CD14-positive monocyte (primary cell): ENCODE measurements at regions not wholly inside any gene's neighbourhood (a gene's known extent, or its start where the extent isn't known, plus 50 kb on each side); places are given as distances from the start of the nearest gene placed in this dataset.

Experiments used
- DNase-seq, 3 donors: peaks; one replicate each; pipeline ENCODE4 v3.0.0-alpha.2; 2011 to 2022
- H2AFZ ChIP-seq: 2 replicates; pipeline ENCODE4 v1.6.0; 2012; ENCODE audit warnings: mild to moderate bottlenecking, low read depth, low read length, inconsistent platforms; ENCODE audit not compliant: insufficient read depth, poor library complexity, severe bottlenecking
- H3K27ac ChIP-seq, 2 donors: 1 replicate in 1 of 2; 2 replicates in 1 of 2; pipeline ENCODE4 v1.5.1; 2012 to 2013; ENCODE audit warnings: low read length in 2 of 2, control low read depth in 1 of 2, inconsistent platforms in 1 of 2, low read depth in 1 of 2, mild to moderate bottlenecking in 1 of 2
- H3K27me3 ChIP-seq, 2 donors: one replicate each; pipeline versions ENCODE4 v1.6.0 to v1.6.1; 2011 to 2013; ENCODE audit warnings: low read length in 2 of 2; ENCODE audit not compliant: control insufficient read depth in 2 of 2, insufficient read depth in 2 of 2
- H3K36me3 ChIP-seq, 2 donors: replicated peaks in 1 of 2; 1 replicate in 1 of 2; 2 replicates in 1 of 2; pipeline versions ENCODE4 v1.5.1 to v1.6.1; 2012 to 2013; ENCODE audit warnings: low read length in 2 of 2, control low read depth in 1 of 2, inconsistent platforms in 1 of 2, mild to moderate bottlenecking in 1 of 2; ENCODE audit not compliant: insufficient read depth in 2 of 2, control insufficient read depth in 1 of 2
- H3K4me1 ChIP-seq, 2 donors: 1 replicate in 1 of 2; 2 replicates in 1 of 2; pipeline versions ENCODE4 v1.5.1 to v1.6.1; 2012 to 2013; ENCODE audit warnings: low read length in 2 of 2, control low read depth in 1 of 2, inconsistent platforms in 1 of 2, mild to moderate bottlenecking in 1 of 2, moderate library complexity in 1 of 2; ENCODE audit not compliant: insufficient read depth in 2 of 2, control insufficient read depth in 1 of 2
- H3K4me2 ChIP-seq: replicated peaks from 2 replicates; pipeline ENCODE3; 2012; ENCODE audit warnings: low read length, moderate library complexity, mild to moderate bottlenecking; ENCODE audit not compliant: poor library complexity, severe bottlenecking; ENCODE audit errors: extremely low read depth
- H3K4me3 ChIP-seq, 3 experiments: fragments of 200-600 bp in 1 of 3; sonication (generic) in 1 of 3; replicated peaks in 1 of 3; 1 replicate in 2 of 3; 2 replicates in 1 of 3; pipeline ENCODE4 v1.5.1; 2011 to 2013; ENCODE audit warnings: low read length in 3 of 3, mild to moderate bottlenecking in 3 of 3, control low read depth in 2 of 3, low read depth in 2 of 3, inconsistent platforms in 1 of 3, moderate library complexity in 1 of 3
- H3K79me2 ChIP-seq: 2 replicates; pipeline ENCODE4 v1.6.0; 2012; ENCODE audit warnings: mild to moderate bottlenecking, control low read depth, inconsistent platforms, low read length, moderate library complexity; ENCODE audit not compliant: insufficient read depth
- H3K9ac ChIP-seq: 2 replicates; pipeline ENCODE4 v1.6.0; 2017; ENCODE audit warnings: low read length, mild to moderate bottlenecking; ENCODE audit not compliant: insufficient read depth, poor library complexity, severe bottlenecking
- H3K9me3 ChIP-seq, 2 donors: replicated peaks in 1 of 2; 1 replicate in 1 of 2; 2 replicates in 1 of 2; pipeline versions ENCODE4 v1.5.1 to v1.6.1; 2012 to 2013; ENCODE audit warnings: low read length in 2 of 2, control low read depth in 1 of 2; ENCODE audit not compliant: control insufficient read depth in 1 of 2, insufficient read depth in 1 of 2
- H4K20me1 ChIP-seq: 2 replicates; pipeline ENCODE4 v1.6.0; 2012; ENCODE audit warnings: mild to moderate bottlenecking, low read length, control low read depth, moderate library complexity; ENCODE audit not compliant: insufficient read depth
- H3K27ac Mint-ChIP-seq, 7 donors: one replicate each; pipeline ENCODE4 v1.8.0; 2020; ENCODE audit warnings: mild to moderate bottlenecking in 7 of 7, mixed read lengths in 7 of 7, moderate library complexity in 6 of 7, inconsistent platforms in 2 of 7
- H3K27me3 Mint-ChIP-seq, 3 donors: one replicate each; pipeline ENCODE4 v1.8.0; 2021 to 2022; ENCODE audit warnings: low read depth in 3 of 3, mild to moderate bottlenecking in 3 of 3, mixed read lengths in 3 of 3, moderate library complexity in 3 of 3, inconsistent platforms in 1 of 3
- H3K36me3 Mint-ChIP-seq, 2 donors: one replicate each; pipeline ENCODE4 v1.8.0; 2020; ENCODE audit warnings: mixed read lengths in 2 of 2, inconsistent platforms in 1 of 2, mild to moderate bottlenecking in 1 of 2
- H3K4me1 Mint-ChIP-seq: one replicate; pipeline ENCODE4 v1.8.0; 2020; ENCODE audit warnings: mild to moderate bottlenecking, mixed read lengths
- H3K4me3 Mint-ChIP-seq, 2 donors: one replicate each; pipeline ENCODE4 v1.8.0; 2020; ENCODE audit warnings: mild to moderate bottlenecking in 2 of 2, mixed read lengths in 2 of 2, moderate library complexity in 1 of 2
- H3K9me3 Mint-ChIP-seq, 7 donors: one replicate each; pipeline ENCODE4 v1.8.0; 2020 to 2022; ENCODE audit warnings: mixed read lengths in 7 of 7, mild to moderate bottlenecking in 6 of 7, moderate library complexity in 6 of 7, inconsistent platforms in 2 of 7
- WGBS: methylation state at CpG from one replicate; pipeline ENCODE4 v1.1.5; 2013; ENCODE audit warnings: missing lambda C conversion rate; ENCODE audit not compliant: insufficient coverage; 5-methylcytosine and 5-hydroxymethylcytosine counted together
- intact Hi-C, 2 donors: fragments of 100-400 bp; cut with micrococcal nuclease; formaldehyde crosslinking; loops; one replicate each; pipeline versions ENCODE4 v1.15.0 to v1.15.1; 2023
- TF ChIP-seq, protein P1 (sequence below): fragments of 200-600 bp; IDR thresholded peaks from one replicate; pipeline ENCODE4 v1.8.0; 2022; ENCODE audit warnings: antibody characterized with exemption, mild to moderate bottlenecking

DNA sequence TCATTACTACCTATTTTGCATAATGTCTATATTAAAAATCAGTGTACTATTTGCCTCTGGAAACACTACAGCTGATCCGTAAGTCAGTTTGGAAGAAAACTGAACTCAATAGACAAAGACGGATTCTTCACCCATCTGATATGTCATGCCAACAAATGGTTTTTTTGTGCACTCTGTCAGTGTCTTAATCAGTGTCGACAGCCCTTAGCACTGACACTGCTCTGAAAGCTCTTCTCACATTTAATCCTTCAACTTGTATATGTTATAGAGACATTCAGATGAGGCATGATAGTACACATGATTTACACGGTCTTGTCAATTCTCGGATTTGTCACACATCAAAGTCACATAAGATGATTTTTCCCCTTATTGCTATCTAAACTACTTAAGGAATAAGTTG lies 347.5 kb upstream of the GALNT5 start:
- TF ChIP-seq, protein P1, sequence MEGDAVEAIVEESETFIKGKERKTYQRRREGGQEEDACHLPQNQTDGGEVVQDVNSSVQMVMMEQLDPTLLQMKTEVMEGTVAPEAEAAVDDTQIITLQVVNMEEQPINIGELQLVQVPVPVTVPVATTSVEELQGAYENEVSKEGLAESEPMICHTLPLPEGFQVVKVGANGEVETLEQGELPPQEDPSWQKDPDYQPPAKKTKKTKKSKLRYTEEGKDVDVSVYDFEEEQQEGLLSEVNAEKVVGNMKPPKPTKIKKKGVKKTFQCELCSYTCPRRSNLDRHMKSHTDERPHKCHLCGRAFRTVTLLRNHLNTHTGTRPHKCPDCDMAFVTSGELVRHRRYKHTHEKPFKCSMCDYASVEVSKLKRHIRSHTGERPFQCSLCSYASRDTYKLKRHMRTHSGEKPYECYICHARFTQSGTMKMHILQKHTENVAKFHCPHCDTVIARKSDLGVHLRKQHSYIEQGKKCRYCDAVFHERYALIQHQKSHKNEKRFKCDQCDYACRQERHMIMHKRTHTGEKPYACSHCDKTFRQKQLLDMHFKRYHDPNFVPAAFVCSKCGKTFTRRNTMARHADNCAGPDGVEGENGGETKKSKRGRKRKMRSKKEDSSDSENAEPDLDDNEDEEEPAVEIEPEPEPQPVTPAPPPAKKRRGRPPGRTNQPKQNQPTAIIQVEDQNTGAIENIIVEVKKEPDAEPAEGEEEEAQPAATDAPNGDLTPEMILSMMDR: no peak

DNA sequence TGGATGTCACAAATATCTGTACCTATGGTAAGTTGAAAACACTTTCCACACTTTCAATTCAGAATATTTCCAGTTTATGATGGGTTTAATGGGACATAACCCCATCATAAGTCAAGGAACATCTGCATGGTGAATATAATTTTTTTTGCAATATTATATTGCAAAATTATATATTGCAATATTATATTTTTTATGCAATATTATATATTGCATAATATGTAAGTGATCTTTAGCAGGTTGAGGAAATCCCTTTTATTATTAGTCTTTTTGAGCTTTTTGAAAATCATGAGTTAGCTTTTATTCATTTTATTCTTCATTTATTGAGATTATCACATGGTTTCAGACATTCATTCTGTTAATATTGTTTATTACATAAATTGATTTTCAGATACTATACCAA lies 342.2 kb upstream of the GALNT5 start:
- Histone ChIP-seq H3K9me3 (no peaks in the 10 kb centered on the region), H3K36me3 (no peaks in the 10 kb centered on the region), H3K4me3 (no peak overlapping the region), H3K4me1 (no peaks in the 10 kb centered on the region), H3K9ac (no peak overlapping the region), H3K27me3 (no peaks in the 10 kb centered on the region), H3K4me2 (no peak overlapping the region), H2AFZ (no peak overlapping the region), H4K20me1 (no peaks in the 10 kb centered on the region), H3K79me2 (no peaks in the 10 kb centered on the region), H3K27ac (no peak overlapping the region)
- Mint-ChIP-seq H3K27ac (no peak overlapping the region), H3K4me1 (no peaks in the 10 kb centered on the region), H3K9me3 (peaks cover 0 to 5% (median 2%) of the 10 kb centered on the region in 7 donors), H3K4me3 (no peak overlapping the region), H3K27me3 (peaks cover 0 to 3% (median 0%) of the 10 kb centered on the region in 3 donors), H3K36me3 (no peaks in the 10 kb centered on the region)
- intact Hi-C loops: no loop called here
- TF ChIP-seq, protein P1: no peak
- DNase-seq: no peak

More for the DNA sequence above, 347.5 kb upstream of the GALNT5 start:
- no peaks in the 10 kb centered on the region for H3K36me3 Mint-ChIP-seq
- Histone ChIP-seq H4K20me1 (no peaks in the 10 kb centered on the region), H3K36me3 (no peaks in the 10 kb centered on the region), H3K27me3 (no peaks in the 10 kb centered on the region), H3K4me3 (no peak overlapping the region), H3K4me1 (no peaks in the 10 kb centered on the region), H2AFZ (no peak overlapping the region), H3K27ac (no peak overlapping the region), H3K9ac (no peak overlapping the region), H3K9me3 (no peaks in the 10 kb centered on the region), H3K4me2 (no peak overlapping the region), H3K79me2 (no peaks in the 10 kb centered on the region)
- DNase-seq: no peak
- peaks cover 0 to 1% (median 0%) of the 10 kb centered on the region in 7 donors for H3K9me3 Mint-ChIP-seq
- intact Hi-C loops: no loop called here
- H3K4me1 Mint-ChIP-seq: no peaks in the 10 kb centered on the region
- 90% methylated on average over 2 of the region's 5 CpGs for WGBS
- H3K27ac Mint-ChIP-seq: no peak overlapping the region
- peaks cover 0 to 2% (median 0%) of the 10 kb centered on the region in 3 donors for H3K27me3 Mint-ChIP-seq
- no peak overlapping the region for H3K4me3 Mint-ChIP-seq
